ENCODE measurements at regions not wholly inside any gene's neighbourhood (a gene's known extent, or its start where the extent isn't known, plus 50 kb on each side); places are given as distances from the start of the nearest gene placed in this dataset.

GRCh38 chr5:109945723-109946480, 256.2 kb downstream of the MAN2A1 start:
- no peak for DNase-seq

GRCh38 chr5:109946610-109947009, 256.9 kb downstream of the MAN2A1 start:
- no peak for DNase-seq

- DNase-seq: no peak
Observed at GRCh38 chr5:109947667-109948066, 257.9 kb downstream of the MAN2A1 start.

GRCh38 chr5:109950634-109951033, 260.9 kb downstream of the MAN2A1 start:
- no peak for DNase-seq

GRCh38 chr5:109951348-109951747, 261.6 kb downstream of the MAN2A1 start:
- no peak for DNase-seq

GRCh38 chr5:109951758-109952157, 262.0 kb downstream of the MAN2A1 start:
- DNase-seq: no peak

GRCh38 chr5:109953761-109954160, 264.0 kb downstream of the MAN2A1 start:
- DNase-seq: no peak

GRCh38 chr5:109956884-109957283, 267.2 kb downstream of the MAN2A1 start:
- no peak for DNase-seq

GRCh38 chr5:109958082-109958481, 268.4 kb downstream of the MAN2A1 start:
- DNase-seq: no peak

- no peak for DNase-seq
Observed at GRCh38 chr5:109959652-109960051, 269.9 kb downstream of the MAN2A1 start.

- peak; percentile 92 for DNase-seq
Observed at GRCh38 chr5:109961751-109962150, 272.0 kb downstream of the MAN2A1 start.

- peak; percentile 52 for DNase-seq
Observed at GRCh38 chr5:109962882-109963603, 273.3 kb downstream of the MAN2A1 start.

- no peak for DNase-seq
Observed at GRCh38 chr5:109964136-109964535, 274.4 kb downstream of the MAN2A1 start.

- DNase-seq: no peak
Observed at GRCh38 chr5:109965634-109966033, 275.9 kb downstream of the MAN2A1 start.

- DNase-seq: no peak
Observed at GRCh38 chr5:109971968-109972367, 282.2 kb downstream of the MAN2A1 start.

GRCh38 chr5:109981979-109982378, 292.3 kb downstream of the MAN2A1 start:
- no peak for DNase-seq

GRCh38 chr5:109982966-109983534, 293.3 kb downstream of the MAN2A1 start:
- DNase-seq: no peak

- no peak for DNase-seq
Observed at GRCh38 chr5:109986726-109987125, 297.0 kb downstream of the MAN2A1 start.

- DNase-seq: no peak
Observed at GRCh38 chr5:109987355-109987754, 297.6 kb downstream of the MAN2A1 start.

GRCh38 chr5:109987970-109988369, 298.2 kb downstream of the MAN2A1 start:
- no peak for DNase-seq

- no peak for DNase-seq
Observed at GRCh38 chr5:109989161-109989560, 299.4 kb downstream of the MAN2A1 start.

GRCh38 chr5:109989994-109990722, 300.4 kb downstream of the MAN2A1 start:
- DNase-seq: no peak

GRCh38 chr5:109990723-109991359, 301.1 kb downstream of the MAN2A1 start:
- no peak for DNase-seq
